Trophoblast cell (in vitro differentiated cells and primary cell): ENCODE measurements at regions not wholly inside any gene's neighbourhood (a gene's known extent, or its start where the extent isn't known, plus 50 kb on each side); places are given as distances from the start of the nearest gene placed in this dataset.

ENCODE experiments used
- DNase-seq, 2 donors: peaks; one replicate each; pipeline ENCODE4 v3.0.0-alpha.2; 2016
- H2AFZ ChIP-seq: 2 replicates; pipeline ENCODE4 v1.6.1; 2013; ENCODE audit warnings: low read length, moderate library complexity, mild to moderate bottlenecking; ENCODE audit not compliant: insufficient read depth, poor library complexity
- H2AK5ac ChIP-seq: 2 replicates; pipeline ENCODE4 v1.6.1; 2013; ENCODE audit warnings: mild to moderate bottlenecking, low read length
- H2BK120ac ChIP-seq: 2 replicates; pipeline ENCODE4 v1.6.1; 2013; ENCODE audit warnings: low read length, mild to moderate bottlenecking, moderate library complexity; ENCODE audit not compliant: insufficient read depth, poor library complexity
- H2BK12ac ChIP-seq: 2 replicates; pipeline ENCODE4 v1.6.1; 2013; ENCODE audit warnings: mild to moderate bottlenecking, low read length, moderate library complexity
- H2BK5ac ChIP-seq: 2 replicates; pipeline ENCODE4 v1.6.1; 2013; ENCODE audit warnings: low read length, low read depth, moderate library complexity, mild to moderate bottlenecking; ENCODE audit not compliant: poor library complexity
- H3K14ac ChIP-seq: 2 replicates; pipeline ENCODE4 v1.6.1; 2013; ENCODE audit warnings: mild to moderate bottlenecking, low read length
- H3K18ac ChIP-seq: 2 replicates; pipeline ENCODE4 v1.6.1; 2013; ENCODE audit warnings: mild to moderate bottlenecking, low read length
- H3K23ac ChIP-seq: 2 replicates; pipeline ENCODE4 v1.6.1; 2013; ENCODE audit warnings: low read length
- H3K27ac ChIP-seq: 2 replicates; pipeline ENCODE4 v1.5.1; 2013; ENCODE audit warnings: low read depth, mild to moderate bottlenecking, inconsistent platforms, low read length, moderate library complexity
- H3K27me3 ChIP-seq: 2 replicates; pipeline ENCODE4 v1.6.1; 2013; ENCODE audit warnings: inconsistent platforms, mild to moderate bottlenecking, low read length, moderate library complexity; ENCODE audit not compliant: insufficient read depth
- H3K36me3 ChIP-seq, 2 experiments: 1 replicate in 1 of 2; 2 replicates in 1 of 2; pipeline ENCODE4 v1.6.1; 2013; ENCODE audit warnings: low read length in 2 of 2, mild to moderate bottlenecking in 2 of 2, moderate library complexity in 1 of 2; ENCODE audit not compliant: insufficient read depth in 2 of 2, control insufficient read depth in 1 of 2
- H3K4ac ChIP-seq: 2 replicates; pipeline ENCODE4 v1.6.1; 2013; ENCODE audit warnings: low read depth, mild to moderate bottlenecking, low read length, moderate library complexity
- H3K4me1 ChIP-seq, 2 experiments: 1 replicate in 1 of 2; 2 replicates in 1 of 2; pipeline ENCODE4 v1.6.1; 2013; ENCODE audit warnings: low read length in 2 of 2, mild to moderate bottlenecking in 2 of 2, moderate library complexity in 1 of 2; ENCODE audit not compliant: insufficient read depth in 2 of 2, control insufficient read depth in 1 of 2
- H3K4me2 ChIP-seq: 2 replicates; pipeline ENCODE4 v1.6.1; 2013; ENCODE audit warnings: inconsistent platforms, mild to moderate bottlenecking, low read length, moderate library complexity
- H3K4me3 ChIP-seq: 2 replicates; pipeline ENCODE4 v1.5.1; 2013; ENCODE audit warnings: mild to moderate bottlenecking, low read depth, low read length, inconsistent platforms
- H3K79me1 ChIP-seq: one replicate; pipeline ENCODE4 v1.6.1; 2013; ENCODE audit warnings: low read length
- H3K79me2 ChIP-seq: 2 replicates; pipeline ENCODE4 v1.6.1; 2013; ENCODE audit warnings: low read length, mild to moderate bottlenecking; ENCODE audit not compliant: control insufficient read depth, insufficient read depth, poor library complexity
- H3K9ac ChIP-seq: 2 replicates; pipeline ENCODE4 v1.6.1; 2013; ENCODE audit warnings: mild to moderate bottlenecking, low read length
- H3K9me3 ChIP-seq: 2 replicates; pipeline ENCODE4 v1.6.1; 2013; ENCODE audit warnings: low read depth, mild to moderate bottlenecking, control low read depth, inconsistent platforms, low read length; ENCODE audit not compliant: insufficient read depth
- H4K12ac ChIP-seq: 2 replicates; pipeline ENCODE4 v1.6.1; 2013; ENCODE audit warnings: low read depth, mild to moderate bottlenecking, low read length, moderate library complexity
- H4K8ac ChIP-seq: 2 replicates; pipeline ENCODE4 v1.6.1; 2013; ENCODE audit warnings: low read depth, mild to moderate bottlenecking, low read length, moderate library complexity
- H4K91ac ChIP-seq: one replicate; pipeline ENCODE4 v1.6.1; 2013; ENCODE audit warnings: low read depth, mild to moderate bottlenecking, low read length, moderate library complexity
- WGBS: extraction: QIAGEN DNeasy Blood & Tissue Kit; methylation state at CpG from one replicate; pipeline ENCODE4 v1.1.7; 2013; ENCODE audit warnings: missing lambda C conversion rate; ENCODE audit not compliant: insufficient read length, insufficient coverage; ENCODE audit errors: extremely low coverage; 5-methylcytosine and 5-hydroxymethylcytosine counted together

GRCh38 chr5:128798871-128799270 lies 166.4 kb upstream of the SLC27A6 start:
- H3K79me1 ChIP-seq: no peaks in the 10 kb centered on the region
- H3K4me1 ChIP-seq: no peaks in the 10 kb centered on the region
- peaks cover 1% of the 10 kb centered on the region for H3K9me3 ChIP-seq
- no peak overlapping the region for H3K9ac ChIP-seq
- H3K18ac ChIP-seq: no peak overlapping the region
- no peak overlapping the region for H4K8ac ChIP-seq
- no peak overlapping the region for H2BK5ac ChIP-seq
- no peaks in the 10 kb centered on the region for H3K27me3 ChIP-seq
- H3K4me2 ChIP-seq: no peak overlapping the region
- no peaks in the 10 kb centered on the region for H3K79me2 ChIP-seq
- H3K27ac ChIP-seq: no peak overlapping the region
- H4K91ac ChIP-seq: no peak overlapping the region
- H3K23ac ChIP-seq: no peak overlapping the region
- no peak overlapping the region for H3K4me3 ChIP-seq
- no peak for DNase-seq
- no peak overlapping the region for H2AK5ac ChIP-seq
- no peak overlapping the region for H2BK120ac ChIP-seq
- no peaks in the 10 kb centered on the region for H3K36me3 ChIP-seq
- no peak overlapping the region for H2AFZ ChIP-seq
- H4K12ac ChIP-seq: no peak overlapping the region
- H2BK12ac ChIP-seq: no peak overlapping the region
- H3K14ac ChIP-seq: no peak overlapping the region
- H3K4ac ChIP-seq: no peak overlapping the region

GRCh38 chr5:128799945-128800344 lies 165.3 kb upstream of the SLC27A6 start:
- H3K4me1 ChIP-seq: no peaks in the 10 kb centered on the region
- no peaks in the 10 kb centered on the region for H3K27me3 ChIP-seq
- H2BK12ac ChIP-seq: no peak overlapping the region
- no peak overlapping the region for H2BK120ac ChIP-seq
- H3K4me3 ChIP-seq: no peak overlapping the region
- no peaks in the 10 kb centered on the region for H3K36me3 ChIP-seq
- H3K4ac ChIP-seq: no peak overlapping the region
- no peak overlapping the region for H2AK5ac ChIP-seq
- no peaks in the 10 kb centered on the region for H3K79me1 ChIP-seq
- H3K23ac ChIP-seq: no peak overlapping the region
- H3K9me3 ChIP-seq: peaks cover 1% of the 10 kb centered on the region
- no peak overlapping the region for H4K12ac ChIP-seq
- DNase-seq: no peak
- H3K18ac ChIP-seq: no peak overlapping the region
- no peak overlapping the region for H3K14ac ChIP-seq
- H4K91ac ChIP-seq: no peak overlapping the region
- H3K27ac ChIP-seq: no peak overlapping the region
- no peak overlapping the region for H3K9ac ChIP-seq
- H2BK5ac ChIP-seq: no peak overlapping the region
- no peak overlapping the region for H3K4me2 ChIP-seq
- no CpG with 5 or more reads among the region's 4 CpGs for WGBS
- no peak overlapping the region for H4K8ac ChIP-seq
- H3K79me2 ChIP-seq: no peaks in the 10 kb centered on the region
- no peak overlapping the region for H2AFZ ChIP-seq

GRCh38 chr5:128800377-128800776 lies 164.9 kb upstream of the SLC27A6 start:
- no peak overlapping the region for H3K23ac ChIP-seq
- no peak overlapping the region for H3K4me3 ChIP-seq
- H3K4ac ChIP-seq: no peak overlapping the region
- no peak overlapping the region for H2BK5ac ChIP-seq
- H3K79me2 ChIP-seq: no peaks in the 10 kb centered on the region
- no peak overlapping the region for H2AFZ ChIP-seq
- no peak overlapping the region for H3K27ac ChIP-seq
- no peaks in the 10 kb centered on the region for H3K4me1 ChIP-seq
- H3K79me1 ChIP-seq: no peaks in the 10 kb centered on the region
- WGBS: no CpG with 5 or more reads among the region's 1 CpG
- H3K14ac ChIP-seq: no peak overlapping the region
- H4K12ac ChIP-seq: no peak overlapping the region
- no peak for DNase-seq
- no peak overlapping the region for H2BK12ac ChIP-seq
- H3K9ac ChIP-seq: no peak overlapping the region
- no peak overlapping the region for H4K91ac ChIP-seq
- no peaks in the 10 kb centered on the region for H3K27me3 ChIP-seq
- no peak overlapping the region for H2AK5ac ChIP-seq
- H3K36me3 ChIP-seq: no peaks in the 10 kb centered on the region
- H3K18ac ChIP-seq: no peak overlapping the region
- peaks cover 1% of the 10 kb centered on the region for H3K9me3 ChIP-seq
- no peak overlapping the region for H3K4me2 ChIP-seq
- no peak overlapping the region for H4K8ac ChIP-seq
- H2BK120ac ChIP-seq: no peak overlapping the region

- Histone ChIP-seq H3K27ac (no peak overlapping the region), H3K4me1 (peaks cover 0 to 3% of the 10 kb centered on the region in 2 experiments), H3K4me2 (no peak overlapping the region), H3K27me3 (no peaks in the 10 kb centered on the region), H2AFZ (no peak overlapping the region), H4K91ac (no peak overlapping the region), H2BK12ac (no peak overlapping the region), H3K36me3 (no peaks in the 10 kb centered on the region), H2AK5ac (no peak overlapping the region), H3K79me2 (no peaks in the 10 kb centered on the region), H3K9ac (no peak overlapping the region), H3K18ac (no peak overlapping the region), H3K4ac (no peak overlapping the region), H4K12ac (no peak overlapping the region), H3K14ac (no peak overlapping the region), H2BK5ac (no peak overlapping the region), H2BK120ac (no peak overlapping the region), H3K23ac (no peak overlapping the region), H3K4me3 (no peak overlapping the region), H3K79me1 (no peaks in the 10 kb centered on the region), H3K9me3 (no peaks in the 10 kb centered on the region), H4K8ac (no peak overlapping the region)
- WGBS: no CpG with 5 or more reads among the region's 4 CpGs
- no peak for DNase-seq
These were observed 151.8 kb upstream of the SLC27A6 start for GRCh38 chr5:128813317-128814070.
